Tibial nerve (tissue), 3 donors: ENCODE measurements at regions not wholly inside any gene's neighbourhood (a gene's known extent, or its start where the extent isn't known, plus 50 kb on each side); places are given as distances from the start of the nearest gene placed in this dataset.

Experiments
- POLR2A ChIP-seq, 2 donors: fragments of 450-650 bp; IDR thresholded peaks; one replicate each; pipeline ENCODE4 v1.6.1; 2017; ENCODE audit warnings: antibody characterized with exemption in 2 of 2, mild to moderate bottlenecking in 2 of 2, moderate library complexity in 2 of 2
- TF ChIP-seq, protein P1 (sequence below), 5 experiments: fragments of 200-600 bp in 3 of 5; fragments of 450-650 bp in 2 of 5; sonication (generic) in 3 of 5; IDR thresholded peaks; one replicate each; pipeline ENCODE4 v1.5.1; 2016 to 2019; ENCODE audit warnings: antibody characterized with exemption in 5 of 5, mild to moderate bottlenecking in 3 of 5, moderate library complexity in 2 of 5

DNA sequence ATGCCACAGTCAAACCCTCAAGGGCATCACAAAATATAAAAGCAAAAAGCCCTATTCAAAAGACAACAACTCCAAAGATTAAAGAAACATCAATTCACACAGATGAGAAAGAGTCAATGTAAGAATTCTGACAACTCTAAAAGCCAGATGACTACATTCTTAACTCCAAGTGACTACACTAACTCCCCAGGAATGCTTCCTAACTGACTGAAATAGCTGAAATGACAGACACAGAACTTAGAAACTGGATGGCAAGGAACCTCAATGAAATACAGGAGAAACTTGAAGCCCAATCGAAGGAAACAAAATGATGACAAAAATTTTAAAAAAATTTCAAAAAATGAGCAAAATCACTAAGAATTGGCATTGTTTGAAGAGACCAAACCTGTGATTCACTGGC, 1047.6 kb upstream of the PCDH10 start:
- TF ChIP-seq, protein P1, sequence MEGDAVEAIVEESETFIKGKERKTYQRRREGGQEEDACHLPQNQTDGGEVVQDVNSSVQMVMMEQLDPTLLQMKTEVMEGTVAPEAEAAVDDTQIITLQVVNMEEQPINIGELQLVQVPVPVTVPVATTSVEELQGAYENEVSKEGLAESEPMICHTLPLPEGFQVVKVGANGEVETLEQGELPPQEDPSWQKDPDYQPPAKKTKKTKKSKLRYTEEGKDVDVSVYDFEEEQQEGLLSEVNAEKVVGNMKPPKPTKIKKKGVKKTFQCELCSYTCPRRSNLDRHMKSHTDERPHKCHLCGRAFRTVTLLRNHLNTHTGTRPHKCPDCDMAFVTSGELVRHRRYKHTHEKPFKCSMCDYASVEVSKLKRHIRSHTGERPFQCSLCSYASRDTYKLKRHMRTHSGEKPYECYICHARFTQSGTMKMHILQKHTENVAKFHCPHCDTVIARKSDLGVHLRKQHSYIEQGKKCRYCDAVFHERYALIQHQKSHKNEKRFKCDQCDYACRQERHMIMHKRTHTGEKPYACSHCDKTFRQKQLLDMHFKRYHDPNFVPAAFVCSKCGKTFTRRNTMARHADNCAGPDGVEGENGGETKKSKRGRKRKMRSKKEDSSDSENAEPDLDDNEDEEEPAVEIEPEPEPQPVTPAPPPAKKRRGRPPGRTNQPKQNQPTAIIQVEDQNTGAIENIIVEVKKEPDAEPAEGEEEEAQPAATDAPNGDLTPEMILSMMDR (IDR thresholded peaks at IDR 0.05), result no peak
- TF ChIP-seq POLR2A (IDR thresholded peaks at IDR 0.05), result no peak
